H1 (cell line): ENCODE measurements at regions not wholly inside any gene's neighbourhood (a gene's known extent, or its start where the extent isn't known, plus 50 kb on each side); places are given as distances from the start of the nearest gene placed in this dataset.

ENCODE experiments used
- CTCF ChIA-PET: fragments of 300-600 bp; sonication (Branson Sonifier 250); formaldehyde crosslinking; loops from one replicate; lab custom pipeline; 2021; ENCODE audit not compliant: partially characterized antibody; lab: Charles Lee
- POLR2A ChIA-PET: fragments of 300-600 bp; sonication (Branson Sonifier 250); formaldehyde crosslinking; loops from one replicate; lab custom pipeline; 2021; ENCODE audit warnings: inconsistent platforms; ENCODE audit not compliant: partially characterized antibody; lab: Charles Lee
- DNase-seq, 2 experiments: peaks; one replicate each; pipeline versions ENCODE4 v3.0.0 to v3.0.0-alpha.2; 2010 to 2022; ENCODE audit warnings: low spot score in 2 of 2, low read depth in 1 of 2, mixed read lengths in 1 of 2
- FAIRE-seq: peaks from 2 replicates; lab custom pipeline; 2011; peaks lifted over from hg19 to GRCh38; lab: Jason Lieb, UNC
- H2AFZ ChIP-seq: 2 replicates; pipeline ENCODE4 v1.8.1; 2012; ENCODE audit warnings: low read length, inconsistent platforms
- H2AK5ac ChIP-seq: 2 replicates; pipeline ENCODE4 v1.6.1; 2013; ENCODE audit warnings: low read depth, low read length
- H2BK120ac ChIP-seq: replicated peaks from 2 replicates; pipeline ENCODE3; 2013; ENCODE audit warnings: low read depth, low read length, inconsistent platforms
- H2BK12ac ChIP-seq: 2 replicates; pipeline ENCODE4 v1.6.1; 2013; ENCODE audit warnings: low read depth, low read length
- H2BK15ac ChIP-seq: 2 replicates; pipeline ENCODE4 v1.6.1; 2013; ENCODE audit warnings: low read length
- H2BK20ac ChIP-seq: 2 replicates; pipeline ENCODE4 v1.6.1; 2013; ENCODE audit warnings: low read length
- H2BK5ac ChIP-seq: 2 replicates; pipeline ENCODE4 v1.6.1; 2013; ENCODE audit warnings: low read depth, low read length
- H3K14ac ChIP-seq: 2 replicates; pipeline ENCODE4 v1.6.1; 2013; ENCODE audit warnings: inconsistent platforms; ENCODE audit not compliant: insufficient read length
- H3K18ac ChIP-seq: 2 replicates; pipeline ENCODE4 v1.6.1; 2013; ENCODE audit warnings: low read length; ENCODE audit errors: extremely low read depth
- H3K23ac ChIP-seq: 2 replicates; pipeline ENCODE4 v1.6.1; 2013; ENCODE audit warnings: inconsistent platforms; ENCODE audit not compliant: insufficient read length
- H3K23me2 ChIP-seq: 2 replicates; pipeline ENCODE4 v1.6.1; 2013; ENCODE audit warnings: low read depth, low read length
- H3K27ac ChIP-seq: 2 replicates; pipeline ENCODE4 v1.6.1; 2011; ENCODE audit warnings: low read depth, low read length, inconsistent platforms
- H3K27me3 ChIP-seq, 4 experiments: replicated peaks in 1 of 4; 1 replicate in 1 of 4; 2 replicates in 3 of 4; pipeline versions ENCODE4 v1.6.1 to v1.8.1; 2011 to 2013; ENCODE audit warnings: low read length in 3 of 4, mild to moderate bottlenecking in 3 of 4, inconsistent platforms in 2 of 4, mixed read lengths in 2 of 4, moderate library complexity in 1 of 4; ENCODE audit not compliant: control insufficient read depth in 3 of 4, insufficient read depth in 3 of 4; ENCODE audit errors: extremely low read depth in 1 of 4
- H3K36me3 ChIP-seq, 4 experiments: 2 replicates each; pipeline versions ENCODE4 v1.6.1 to v1.8.1; 2011 to 2013; ENCODE audit warnings: mild to moderate bottlenecking in 4 of 4, low read length in 3 of 4, moderate library complexity in 2 of 4, control low read depth in 1 of 4, inconsistent platforms in 1 of 4; ENCODE audit not compliant: insufficient read depth in 4 of 4, control insufficient read depth in 2 of 4
- H3K4ac ChIP-seq: replicated peaks from 2 replicates; pipeline ENCODE3; 2013; ENCODE audit warnings: low read length, low read depth, mixed read lengths, inconsistent platforms; ENCODE audit not compliant: insufficient read length
- H3K4me1 ChIP-seq, 4 experiments: replicated peaks in 1 of 4; 1 replicate in 1 of 4; 2 replicates in 3 of 4; pipeline versions ENCODE4 v1.6.1 to v1.8.1; 2011 to 2013; ENCODE audit warnings: low read length in 3 of 4, inconsistent platforms in 2 of 4, mixed read lengths in 1 of 4; ENCODE audit not compliant: insufficient read depth in 4 of 4, control insufficient read depth in 3 of 4
- H3K4me2 ChIP-seq, 2 experiments: 2 replicates each; pipeline versions ENCODE4 v1.6.1 to v1.8.1; 2011 to 2013; ENCODE audit warnings: low read depth in 2 of 2, low read length in 2 of 2, control low read depth in 1 of 2, inconsistent platforms in 1 of 2, mild to moderate bottlenecking in 1 of 2; ENCODE audit not compliant: insufficient read depth in 1 of 2
- H3K4me3 ChIP-seq, 4 experiments: fragments of 200-600, 300-600 bp in 1 of 4; sonication (generic), shearing (Covaris generic), sonication (Bioruptor Twin) in 1 of 4; 2 replicates each; pipeline versions ENCODE4 v1.5.1 to v1.8.1; 2011 to 2016; ENCODE audit warnings: low read length in 4 of 4, low read depth in 3 of 4, control low read depth in 2 of 4, inconsistent platforms in 2 of 4, mild to moderate bottlenecking in 2 of 4, mixed read lengths in 1 of 4, moderate library complexity in 1 of 4; ENCODE audit not compliant: insufficient read depth in 2 of 4; ENCODE audit errors: extremely low read depth in 1 of 4
- H3K56ac ChIP-seq: replicated peaks from 2 replicates; pipeline ENCODE3; 2013; ENCODE audit warnings: low read depth, mild to moderate bottlenecking, mixed read lengths, low read length, inconsistent platforms; ENCODE audit not compliant: insufficient read length
- H3K79me1 ChIP-seq: 2 replicates; pipeline ENCODE4 v1.6.1; 2013; ENCODE audit warnings: low read depth, low read length, control low read depth
- H3K79me2 ChIP-seq, 2 experiments: 2 replicates each; pipeline versions ENCODE4 v1.6.1 to v1.8.1; 2012 to 2013; ENCODE audit warnings: low read length in 2 of 2, mild to moderate bottlenecking in 2 of 2, inconsistent platforms in 1 of 2; ENCODE audit not compliant: insufficient read depth in 2 of 2, control insufficient read depth in 1 of 2
- H3K9ac ChIP-seq, 4 experiments: replicated peaks in 1 of 4; 1 replicate in 1 of 4; 2 replicates in 3 of 4; pipeline versions ENCODE4 v1.6.1 to v1.8.1; 2011 to 2013; ENCODE audit warnings: low read depth in 3 of 4, low read length in 3 of 4, control low read depth in 2 of 4, mild to moderate bottlenecking in 2 of 4, moderate library complexity in 2 of 4, inconsistent platforms in 1 of 4; ENCODE audit errors: extremely low read depth in 1 of 4
- H3K9me3 ChIP-seq, 2 experiments: 2 replicates each; pipeline versions ENCODE4 v1.6.1 to v1.8.1; 2012 to 2013; ENCODE audit warnings: mild to moderate bottlenecking in 2 of 2, moderate library complexity in 2 of 2, control low read depth in 1 of 2, inconsistent platforms in 1 of 2, low read depth in 1 of 2, low read length in 1 of 2, mixed read lengths in 1 of 2; ENCODE audit not compliant: insufficient read depth in 2 of 2
- H4K20me1 ChIP-seq, 2 experiments: replicated peaks in 1 of 2; 2 replicates each; pipeline versions ENCODE3 to v1.8.1; 2011 to 2013; ENCODE audit warnings: inconsistent platforms in 2 of 2, low read length in 2 of 2, mild to moderate bottlenecking in 1 of 2; ENCODE audit not compliant: insufficient read depth in 2 of 2, control insufficient read depth in 1 of 2
- H4K5ac ChIP-seq: 2 replicates; pipeline ENCODE4 v1.6.1; 2013; ENCODE audit warnings: low read length, low read depth, mixed read lengths, inconsistent platforms; ENCODE audit not compliant: insufficient read length
- H4K8ac ChIP-seq: 2 replicates; pipeline ENCODE4 v1.8.0; 2013; ENCODE audit warnings: mild to moderate bottlenecking, moderate library complexity, low read length, inconsistent platforms; ENCODE audit not compliant: insufficient read depth; ENCODE audit errors: extremely low read depth
- H4K91ac ChIP-seq: replicated peaks from 2 replicates; pipeline ENCODE3; 2013; ENCODE audit warnings: low read length, mixed read lengths, inconsistent platforms; ENCODE audit not compliant: insufficient read length
- ASH2L ChIP-seq: fragments of 200-600, 300-600 bp; sonication (generic); IDR thresholded peaks from one replicate; pipeline ENCODE4 v1.7.1; 2017; ENCODE audit warnings: low read length
- ATF3 ChIP-seq: IDR thresholded peaks from 2 replicates; pipeline ENCODE4 v1.6.1; 2011; ENCODE audit warnings: low read depth, mild to moderate bottlenecking, low read length; ENCODE audit not compliant: insufficient read depth
- CBX8 ChIP-seq: fragments of 300-800, 300-1000 bp; sonication (generic); IDR thresholded peaks from 2 replicates; pipeline ENCODE4 v1.7.1; 2016; ENCODE audit warnings: low read depth, low read length, borderline replicate concordance
- CEBPB ChIP-seq: IDR thresholded peaks from 2 replicates; pipeline ENCODE4 v1.6.1; 2012; ENCODE audit warnings: low read depth, low read length
- E2F6 ChIP-seq: IDR thresholded peaks from 2 replicates; pipeline ENCODE4 v1.6.1; 2012; ENCODE audit warnings: inconsistent platforms
- HDAC2 ChIP-seq, 2 experiments: fragments of 300-600 bp in 1 of 2; sonication (generic) in 1 of 2; IDR thresholded peaks; 2 replicates each; pipeline ENCODE4 v1.6.1; 2011 to 2012; ENCODE audit warnings: low read depth in 2 of 2, low read length in 2 of 2, mild to moderate bottlenecking in 2 of 2, moderate library complexity in 2 of 2, borderline replicate concordance in 1 of 2, inconsistent platforms in 1 of 2
- JUN ChIP-seq: IDR thresholded peaks from 2 replicates; pipeline ENCODE4 v1.6.1; 2011; ENCODE audit warnings: low read depth, mild to moderate bottlenecking, improper control_type of control experiment, low read length
- NANOG ChIP-seq: IDR thresholded peaks from 2 replicates; pipeline ENCODE4 v1.6.1; 2011; ENCODE audit warnings: low read length, low read depth, mild to moderate bottlenecking, inconsistent platforms; ENCODE audit not compliant: insufficient read depth, poor library complexity, severe bottlenecking
- POLR2A ChIP-seq, 2 experiments: IDR thresholded peaks; 1 replicate in 1 of 2; 2 replicates in 1 of 2; pipeline ENCODE4 v1.6.1; 2011; ENCODE audit warnings: low read depth in 2 of 2, low read length in 2 of 2, mild to moderate bottlenecking in 2 of 2; ENCODE audit errors: control extremely low read depth in 1 of 2
- POLR2AphosphoS5 ChIP-seq: IDR thresholded peaks from 2 replicates; pipeline ENCODE4 v1.6.1; 2011; ENCODE audit warnings: low read depth, low read length
- POU5F1 ChIP-seq: IDR thresholded peaks from 2 replicates; pipeline ENCODE4 v1.6.1; 2011; ENCODE audit warnings: low read depth, mild to moderate bottlenecking, low read length, moderate library complexity
- RNF2 ChIP-seq: fragments of 200-900, 300-1000 bp; sonication (generic); IDR thresholded peaks from 2 replicates; pipeline ENCODE4 v1.7.1; 2016; ENCODE audit warnings: borderline replicate concordance, low read depth, mild to moderate bottlenecking, antibody characterized with exemption, low read length; ENCODE audit not compliant: poor library complexity, severe bottlenecking; ENCODE audit errors: missing control alignments
- SP1 ChIP-seq: IDR thresholded peaks from 2 replicates; pipeline ENCODE4 v1.6.1; 2011; ENCODE audit warnings: low read depth, low read length

GRCh38 chr4:45102716-45103115 is 376.4 kb upstream of the GNPDA2 start:
- Histone ChIP-seq H3K79me1 (no peaks in the 10 kb centered on the region), H3K4me1 (no peaks in the 10 kb centered on the region), H4K5ac (no peak overlapping the region), H3K4ac (no peak overlapping the region), H3K36me3 (no peaks in the 10 kb centered on the region), H3K79me2 (no peaks in the 10 kb centered on the region), H4K8ac (no peak overlapping the region), H2BK5ac (no peak overlapping the region), H3K27ac (no peak overlapping the region), H3K9ac (no peak overlapping the region), H3K23ac (no peak overlapping the region), H3K14ac (no peak overlapping the region), H4K91ac (no peak overlapping the region), H2BK120ac (no peak overlapping the region), H3K9me3 (no peaks in the 10 kb centered on the region), H3K18ac (no peak overlapping the region), H3K27me3 (no peaks in the 10 kb centered on the region), H2BK20ac (no peak overlapping the region), H2BK15ac (no peak overlapping the region), H3K4me3 (no peak overlapping the region), H3K4me2 (no peak overlapping the region), H4K20me1 (no peaks in the 10 kb centered on the region), H3K23me2 (no peaks in the 10 kb centered on the region), H3K56ac (no peak overlapping the region), H2BK12ac (no peak overlapping the region), H2AFZ (no peak overlapping the region), H2AK5ac (no peak overlapping the region)
- ChIA-PET POLR2A (no interaction called here), CTCF (no interaction called here)
- TF ChIP-seq JUN (no peak), POLR2A (IDR thresholded peaks at IDR 0.05; ENCODE audit: control extremely low read depth in 1 of 2, low read depth in 2 of 2, low read length in 2 of 2) (no peak), CEBPB (no peak), POLR2AphosphoS5 (no peak), HDAC2 (IDR thresholded peaks at IDR 0.05; ENCODE audit: borderline replicate concordance in 1 of 2, low read depth in 2 of 2, low read length in 2 of 2) (no peak), POU5F1 (no peak), ASH2L (no peak), ATF3 (no peak), E2F6 (no peak), CBX8 (no peak), RNF2 (no peak), NANOG (no peak), SP1 (no peak)
- no peak for DNase-seq
- FAIRE-seq: no peak
